ENCODE measurements at regions not wholly inside any gene's neighbourhood (a gene's known extent, or its start where the extent isn't known, plus 50 kb on each side); places are given as distances from the start of the nearest gene placed in this dataset.

DNA sequence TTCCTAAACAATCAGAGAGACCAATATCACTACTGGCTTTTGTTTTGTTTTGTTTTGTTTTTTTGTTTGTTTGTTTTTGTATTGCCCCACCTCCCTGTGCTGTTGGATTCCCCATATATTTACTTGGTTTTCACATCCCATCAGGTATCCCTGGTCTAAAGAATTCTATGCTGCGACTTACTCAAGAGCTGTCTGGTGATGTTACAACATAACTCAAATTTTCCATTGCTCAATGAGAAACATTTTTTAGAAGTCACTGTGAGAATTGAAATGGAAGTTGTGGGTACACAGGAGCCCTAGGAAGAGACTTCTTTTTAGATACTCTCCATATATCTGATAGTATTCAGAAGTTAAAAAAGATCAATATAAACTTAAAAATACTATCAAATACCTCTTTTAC is 181.4 kb downstream of the KLF5 start:
- in situ Hi-C loops (cut with MboI; ENCODE audit: low sequenced_read_pairs, unreplicated experiment), result no loop called here

DNA sequence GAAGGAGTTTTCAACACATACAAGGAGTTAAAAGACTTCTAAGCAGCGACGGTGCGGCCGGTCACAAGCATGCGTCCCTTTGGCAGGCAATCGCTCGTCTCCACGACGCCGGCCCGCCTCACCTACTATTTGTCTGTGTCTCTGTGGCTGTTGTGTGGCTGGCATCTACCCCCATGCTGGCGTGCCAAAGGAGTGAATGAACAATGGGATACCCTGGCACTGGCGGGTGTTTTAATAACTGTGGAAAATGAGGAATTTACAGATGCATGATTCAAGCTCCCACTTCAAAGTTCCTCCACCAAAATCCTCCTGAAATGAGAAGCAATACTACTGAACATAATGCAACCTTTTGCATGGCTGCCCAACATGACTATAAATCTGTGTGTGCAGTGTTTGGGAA is 176.6 kb downstream of the KLF5 start:
- TF ChIP-seq CTCF (IDR thresholded peaks at IDR 0.05; ENCODE audit: borderline replicate concordance, control extremely low read depth, extremely low read depth, insufficient read depth, missing control alignments), result no peak
- in situ Hi-C loops (cut with MboI; ENCODE audit: low sequenced_read_pairs, unreplicated experiment), result no loop called here
- DNase-seq (ENCODE audit: low spot score), result no peak

More for the DNA sequence above, 181.4 kb downstream of the KLF5 start:
- DNase-seq (ENCODE audit: low spot score), result no peak
- TF ChIP-seq CTCF (IDR thresholded peaks at IDR 0.05; ENCODE audit: borderline replicate concordance, control extremely low read depth, extremely low read depth, insufficient read depth, missing control alignments), result no peak

- TF ChIP-seq CTCF (IDR thresholded peaks at IDR 0.05; ENCODE audit: borderline replicate concordance, control extremely low read depth, extremely low read depth, insufficient read depth, missing control alignments), result no peak
- DNase-seq (ENCODE audit: low spot score), result no peak
- in situ Hi-C loops (cut with MboI; ENCODE audit: low sequenced_read_pairs, unreplicated experiment), result no loop called here
Measured at GRCh38 chr13:73231471-73231870, 172.7 kb downstream of the KLF5 start.

DNA sequence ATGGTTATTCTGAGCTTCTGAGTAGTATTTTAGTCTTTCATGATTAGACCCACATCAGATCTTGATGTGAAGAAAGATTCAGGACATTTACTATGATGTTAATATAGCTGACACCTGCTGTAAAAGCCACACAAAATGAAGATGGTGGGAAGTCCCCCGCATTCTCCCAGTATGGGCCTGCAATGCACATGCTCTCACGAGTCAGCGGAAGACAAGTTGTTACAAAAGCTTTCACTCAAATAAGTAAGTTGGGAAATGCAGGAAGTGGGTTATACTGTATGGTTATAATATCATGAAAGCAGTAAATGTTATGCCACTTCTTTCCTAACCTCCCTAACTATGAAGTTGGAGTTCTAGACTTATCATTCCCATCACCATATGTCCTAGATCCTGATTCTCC is 171.9 kb downstream of the KLF5 start:
- TF ChIP-seq CTCF (IDR thresholded peaks at IDR 0.05; ENCODE audit: borderline replicate concordance, control extremely low read depth, extremely low read depth, insufficient read depth, missing control alignments), result no peak
- in situ Hi-C loops (cut with MboI; ENCODE audit: low sequenced_read_pairs, unreplicated experiment), result no loop called here
- no peak for DNase-seq (ENCODE audit: low spot score)

DNA sequence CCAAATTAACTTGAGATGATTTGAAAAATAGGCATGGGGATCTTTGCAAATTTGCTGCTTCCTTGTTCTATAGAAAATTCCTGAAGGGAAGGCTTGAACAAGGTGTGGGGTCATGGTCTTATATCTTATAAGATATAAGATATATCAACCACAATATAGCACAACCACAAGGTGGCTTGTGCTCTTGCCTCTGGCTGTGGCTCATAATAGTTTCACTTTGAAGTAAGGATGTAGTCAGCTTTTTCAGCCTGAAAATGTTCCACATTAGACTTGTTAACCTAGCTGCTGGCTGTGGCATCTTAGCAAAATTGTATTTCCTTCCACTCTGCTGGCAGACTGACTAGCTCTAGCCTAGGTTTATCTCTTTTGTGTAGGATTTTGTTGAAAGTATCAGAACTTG is 169.7 kb downstream of the KLF5 start:
- no peak for TF ChIP-seq CTCF (IDR thresholded peaks at IDR 0.05; ENCODE audit: borderline replicate concordance, control extremely low read depth, extremely low read depth, insufficient read depth, missing control alignments)
- in situ Hi-C loops (cut with MboI; ENCODE audit: low sequenced_read_pairs, unreplicated experiment), result no loop called here
- DNase-seq (ENCODE audit: low spot score), result no peak

GRCh38 chr13:73225990-73226389 is 167.2 kb downstream of the KLF5 start:
- no peak for TF ChIP-seq CTCF (IDR thresholded peaks at IDR 0.05; ENCODE audit: borderline replicate concordance, control extremely low read depth, extremely low read depth, insufficient read depth, missing control alignments)
- in situ Hi-C loops (cut with MboI; ENCODE audit: low sequenced_read_pairs, unreplicated experiment), result no loop called here
- DNase-seq (ENCODE audit: low spot score), result no peak

- TF ChIP-seq CTCF (IDR thresholded peaks at IDR 0.05; ENCODE audit: borderline replicate concordance, control extremely low read depth, extremely low read depth, insufficient read depth, missing control alignments), result no peak
- in situ Hi-C loops (cut with MboI; ENCODE audit: low sequenced_read_pairs, unreplicated experiment), result no loop called here
- no peak for DNase-seq (ENCODE audit: low spot score)
Measured at GRCh38 chr13:73224703-73225102, 165.9 kb downstream of the KLF5 start.
